Endothelial cell of umbilical vein (primary cell): ENCODE measurements at regions not wholly inside any gene's neighbourhood (a gene's known extent, or its start where the extent isn't known, plus 50 kb on each side); places are given as distances from the start of the nearest gene placed in this dataset.

Experiments used
- BruUV-seq: library from RNA; stranded (reverse); fragments of 400-500 nt; replicated peaks from 2 replicates; lab custom pipeline; 2021; lab: Mats Ljungman, UMichigan
- CTCF ChIA-PET: fragments of 300-600, 350-600 bp; sonication (Branson Sonifier 250); formaldehyde crosslinking; loops from one replicate; lab custom pipeline; 2021; ENCODE audit warnings: antibody characterized with exemption, inconsistent platforms; lab: Charles Lee
- POLR2A ChIA-PET: fragments of 300-600, 350-600 bp; sonication (Branson Sonifier 250); formaldehyde crosslinking; loops from one replicate; lab custom pipeline; 2021; ENCODE audit warnings: antibody characterized with exemption, inconsistent platforms; lab: Charles Lee
- DNase-seq: peaks from one replicate; pipeline ENCODE4 v3.0.0-alpha.2; 2011; ENCODE audit warnings: low read depth, low spot score
- FAIRE-seq: peaks from 2 replicates; lab custom pipeline; 2011; peaks lifted over from hg19 to GRCh38; lab: Jason Lieb, UNC
- H2AFZ ChIP-seq: 2 replicates; pipeline ENCODE4 v1.6.0; 2012; ENCODE audit warnings: low read depth, low read length, control low read depth, inconsistent platforms
- H3K27ac ChIP-seq: 2 replicates; pipeline ENCODE4 v1.5.1; 2011; ENCODE audit warnings: low read depth, mild to moderate bottlenecking, control low read depth, low read length, moderate library complexity; ENCODE audit not compliant: insufficient read depth
- H3K27me3 ChIP-seq, 2 experiments: 2 replicates each; pipeline versions ENCODE4 v1.6.0 to v1.6.1; 2011; ENCODE audit warnings: low read length in 2 of 2, mixed read lengths in 1 of 2; ENCODE audit not compliant: control insufficient read depth in 2 of 2, insufficient read depth in 2 of 2
- H3K36me3 ChIP-seq, 2 experiments: 2 replicates in 1 of 2; 3 replicates in 1 of 2; pipeline ENCODE4 v1.5.1; 2011; ENCODE audit warnings: low read length in 2 of 2, mild to moderate bottlenecking in 1 of 2, moderate library complexity in 1 of 2; ENCODE audit not compliant: control insufficient read depth in 2 of 2, insufficient read depth in 2 of 2; ENCODE audit errors: extremely low read depth in 1 of 2
- H3K4me1 ChIP-seq: 3 replicates; pipeline ENCODE4 v1.5.1; 2011; ENCODE audit warnings: mild to moderate bottlenecking, low read length; ENCODE audit not compliant: control insufficient read depth, insufficient read depth; ENCODE audit errors: extremely low read depth
- H3K4me2 ChIP-seq: 2 replicates; pipeline ENCODE4 v1.6.1; 2011; ENCODE audit warnings: low read length, control low read depth, mixed read lengths; ENCODE audit not compliant: insufficient read depth
- H3K4me3 ChIP-seq, 3 experiments: fragments of 200-600 bp in 1 of 3; sonication (generic), shearing (Covaris generic) in 1 of 3; replicated peaks in 1 of 3; 2 replicates each; pipeline ENCODE4 v1.5.1; 2011 to 2016; ENCODE audit warnings: control low read depth in 3 of 3, low read length in 3 of 3, mild to moderate bottlenecking in 2 of 3, inconsistent platforms in 1 of 3, low read depth in 1 of 3, moderate library complexity in 1 of 3; ENCODE audit not compliant: insufficient read depth in 1 of 3
- H3K79me2 ChIP-seq: 2 replicates; pipeline ENCODE4 v1.6.0; 2012; ENCODE audit warnings: low read length, inconsistent platforms; ENCODE audit not compliant: control insufficient read depth, insufficient read depth
- H3K9ac ChIP-seq: replicated peaks from 2 replicates; pipeline ENCODE3; 2011; ENCODE audit warnings: low read length, control low read depth; ENCODE audit not compliant: insufficient read depth; ENCODE audit errors: extremely low read depth
- H3K9me1 ChIP-seq: replicated peaks from 3 replicates; pipeline ENCODE4 v1.6.0; 2011; ENCODE audit warnings: mild to moderate bottlenecking, low read length; ENCODE audit not compliant: control insufficient read depth, insufficient read depth; ENCODE audit errors: extremely low read depth
- H3K9me3 ChIP-seq: replicated peaks from 2 replicates; pipeline ENCODE4 v1.5.1; 2012; ENCODE audit warnings: low read length, inconsistent platforms; ENCODE audit not compliant: control insufficient read depth, insufficient read depth
- H4K20me1 ChIP-seq: replicated peaks from 2 replicates; pipeline ENCODE3; 2011; ENCODE audit warnings: mild to moderate bottlenecking, low read length; ENCODE audit not compliant: control insufficient read depth, insufficient read depth; ENCODE audit errors: extremely low read depth
- CTCF ChIP-seq, 2 donors: IDR thresholded peaks; 1 replicate in 1 of 2; 2 replicates in 1 of 2; pipeline ENCODE4 v1.5.1; 2011; ENCODE audit warnings: low read length in 2 of 2, mild to moderate bottlenecking in 2 of 2, moderate library complexity in 2 of 2, control low read depth in 1 of 2, inconsistent platforms in 1 of 2, low read depth in 1 of 2; ENCODE audit not compliant: insufficient read depth in 1 of 2; ENCODE audit errors: extremely low read depth in 1 of 2
- EZH2 ChIP-seq: IDR thresholded peaks from 2 replicates; pipeline ENCODE4 v1.6.1; 2012; ENCODE audit warnings: borderline replicate concordance, low read depth, mild to moderate bottlenecking, moderate library complexity, low read length, inconsistent platforms; ENCODE audit not compliant: severe bottlenecking
- FOS ChIP-seq: IDR thresholded peaks from 2 replicates; pipeline ENCODE4 v1.6.1; 2011; ENCODE audit warnings: mild to moderate bottlenecking, low read length, moderate library complexity, borderline replicate concordance; ENCODE audit not compliant: insufficient read depth
- GATA2 ChIP-seq: IDR thresholded peaks from 2 replicates; pipeline ENCODE4 v1.7.0; 2011; ENCODE audit warnings: low read depth, mild to moderate bottlenecking, moderate library complexity, mixed read lengths, low read length; ENCODE audit not compliant: insufficient read length, insufficient read depth
- JUN ChIP-seq: IDR thresholded peaks from 2 replicates; pipeline ENCODE4 v1.6.1; 2011; ENCODE audit warnings: borderline replicate concordance, low read depth; ENCODE audit not compliant: insufficient read length, insufficient read depth
- MYC ChIP-seq: IDR thresholded peaks from one replicate; pipeline ENCODE4 v1.6.1; 2011; ENCODE audit warnings: mild to moderate bottlenecking, low read depth, low read length
- POLR2A ChIP-seq: IDR thresholded peaks from 2 replicates; pipeline ENCODE4 v1.6.1; 2012; ENCODE audit warnings: low read depth, mild to moderate bottlenecking, control low read depth, low read length
- POLR2AphosphoS5 ChIP-seq: IDR thresholded peaks from 2 replicates; pipeline ENCODE4 v1.6.1; 2012; ENCODE audit warnings: low read depth, mild to moderate bottlenecking, control low read depth, low read length, moderate library complexity; ENCODE audit not compliant: insufficient read depth
- dilution Hi-C: fragments of 300-500 bp; cut with MboI; formaldehyde crosslinking; loops from one replicate; pipeline ENCODE4 v1.15.0; 2019; ENCODE audit warnings: low sequenced_read_pairs; ENCODE audit not compliant: extremely low pct_ligation_motif_present
- intact Hi-C: fragments of 100-400 bp; cut with micrococcal nuclease; formaldehyde crosslinking; loops from one replicate; pipeline ENCODE4 v1.10.0; 2022
- TF ChIP-seq, protein P1 (sequence below): IDR thresholded peaks from 2 replicates; pipeline ENCODE4 v1.6.1; 2011; ENCODE audit not compliant: insufficient read depth, insufficient read length

DNA sequence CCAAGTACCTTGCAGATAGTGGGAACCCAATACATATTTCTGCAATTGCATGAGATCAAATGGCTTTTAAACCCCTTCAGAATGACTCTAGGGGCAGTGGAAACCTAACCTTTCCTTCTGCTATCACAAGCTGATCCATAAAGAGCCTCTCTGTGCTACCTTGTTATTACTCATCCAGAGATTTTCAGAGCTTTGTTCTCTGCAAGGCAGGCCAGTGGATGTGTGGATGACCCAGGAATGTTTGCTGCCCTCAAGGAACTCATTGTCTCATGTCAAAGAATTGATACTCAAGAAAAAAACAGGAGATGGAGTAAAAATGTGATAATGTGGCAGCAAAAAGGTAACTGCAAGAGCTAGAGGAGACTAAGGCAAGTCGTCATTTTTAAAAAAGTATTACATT lies 164.1 kb downstream of the HMHB1 start:
- H3K9ac ChIP-seq = no peak overlapping the region
- no peaks in the 10 kb centered on the region for H3K9me1 ChIP-seq
- H3K27me3 ChIP-seq = no peaks in the 10 kb centered on the region
- H3K36me3 ChIP-seq = no peaks in the 10 kb centered on the region
- no peaks in the 10 kb centered on the region for H4K20me1 ChIP-seq
- H3K4me2 ChIP-seq = no peak overlapping the region
- no peaks in the 10 kb centered on the region for H3K79me2 ChIP-seq
- BruUV-seq = no TSS peak
- dilution Hi-C loops (no loop called here), intact Hi-C loops (no loop called here)
- CTCF ChIA-PET = interaction anchor here (0.6 to 1.5 kb wide), 4 partner anchors 8 to 166 kb away, joined by 3 to 7 read pairs (median 4); no protein-coding TSS in a partner anchor
- POLR2A ChIA-PET = no interaction called here
- DNase-seq (no peak), FAIRE-seq (no peak)
- no peak overlapping the region for H3K27ac ChIP-seq
- H3K9me3 ChIP-seq = no peaks in the 10 kb centered on the region
- H3K4me3 ChIP-seq = no peak overlapping the region
- TF ChIP-seq, protein P1, sequence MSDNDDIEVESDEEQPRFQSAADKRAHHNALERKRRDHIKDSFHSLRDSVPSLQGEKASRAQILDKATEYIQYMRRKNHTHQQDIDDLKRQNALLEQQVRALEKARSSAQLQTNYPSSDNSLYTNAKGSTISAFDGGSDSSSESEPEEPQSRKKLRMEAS = no peak
- TF ChIP-seq EZH2 = no peak
- no peak for TF ChIP-seq POLR2A
- TF ChIP-seq MYC = no peak
- TF ChIP-seq GATA2 = no peak
- no peak for TF ChIP-seq CTCF (IDR thresholded peaks at IDR 0.05; ENCODE audit: extremely low read depth in 1 of 2, insufficient read depth in 1 of 2, low read depth in 1 of 2, low read length in 2 of 2)
- no peak for TF ChIP-seq JUN
- TF ChIP-seq FOS = no peak
- TF ChIP-seq POLR2AphosphoS5 = no peak
- H3K4me1 ChIP-seq = peaks cover 9% of the 10 kb centered on the region
- H2AFZ ChIP-seq = no peak overlapping the region
